HCT116 (cell line): ENCODE measurements at regions not wholly inside any gene's neighbourhood (a gene's known extent, or its start where the extent isn't known, plus 50 kb on each side); places are given as distances from the start of the nearest gene placed in this dataset.

Experiments
- ATAC-seq: fragments of 200-7000 bp; cut with Tn5 transposase; 2 replicates; pipeline ENCODE4 v1.9.1; 2020; ENCODE audit warnings: mild to moderate bottlenecking, moderate library complexity
- BruUV-seq: library from RNA; stranded (reverse); fragments of 400-500 nt; replicated peaks from 2 replicates; lab custom pipeline; 2021; lab: Mats Ljungman, UMichigan
- CTCF ChIA-PET: fragments of 300-600 bp; sonication (Branson Sonifier 250); formaldehyde crosslinking; loops from one replicate; lab custom pipeline; 2021; ENCODE audit warnings: antibody characterized with exemption; lab: Charles Lee
- POLR2A ChIA-PET: fragments of 300-600, 350-600 bp; sonication (Branson Sonifier 250); formaldehyde crosslinking; loops from one replicate; lab custom pipeline; 2021; ENCODE audit warnings: antibody characterized with exemption; lab: Charles Lee
- RAD21 ChIA-PET, 2 experiments: fragments of 300-600 bp; sonication (Branson Sonifier 250); formaldehyde crosslinking; loops; one replicate each; lab custom pipeline; 2023; ENCODE audit warnings: low total read pairs in 2 of 2; ENCODE audit not compliant: uncharacterized antibody in 2 of 2, unreplicated experiment in 2 of 2, low non-redundant PET in 1 of 2; lab: Charles Lee
- DNase-seq: peaks from one replicate; pipeline ENCODE4 v3.0.0-alpha.2; 2010; ENCODE audit warnings: low read depth, low spot score
- H2AFZ ChIP-seq: fragments of 200-600 bp; shearing (Covaris generic), sonication (generic); 2 replicates; pipeline ENCODE4 v1.6.1; 2017; ENCODE audit warnings: low read depth, mixed run types, mixed read lengths, antibody characterized with exemption, low read length; ENCODE audit not compliant: poor library complexity, severe bottlenecking
- H3K27ac ChIP-seq: 2 replicates; pipeline ENCODE4 v1.5.1; 2012; ENCODE audit warnings: low read depth, low read length
- H3K27me3 ChIP-seq: fragments of 200-600 bp; sonication (generic); 2 replicates; pipeline ENCODE4 v1.6.1; 2016; ENCODE audit warnings: mixed run types, low read length, mixed read lengths; ENCODE audit not compliant: insufficient read depth
- H3K36me3 ChIP-seq, 2 experiments: fragments of 200-500 bp in 1 of 2; fragments of 200-600 bp in 1 of 2; sonication (Bioruptor generic) in 1 of 2; sonication (generic) in 1 of 2; 2 replicates each; pipeline versions ENCODE4 v1.5.1 to v1.6.1; 2014 to 2016; ENCODE audit warnings: low read length in 2 of 2, inconsistent platforms in 1 of 2, mixed read lengths in 1 of 2, mixed run types in 1 of 2; ENCODE audit not compliant: insufficient read depth in 2 of 2, control insufficient read depth in 1 of 2
- H3K4me1 ChIP-seq, 2 experiments: fragments of 200-600 bp in 1 of 2; sonication (generic) in 1 of 2; 2 replicates each; pipeline versions ENCODE4 v1.5.1 to v1.6.1; 2012 to 2017; ENCODE audit warnings: low read length in 2 of 2, inconsistent platforms in 1 of 2, mild to moderate bottlenecking in 1 of 2, mixed read lengths in 1 of 2, mixed run types in 1 of 2, moderate library complexity in 1 of 2; ENCODE audit not compliant: insufficient read depth in 2 of 2, control insufficient read depth in 1 of 2
- H3K4me2 ChIP-seq: fragments of 200-600 bp; sonication (generic); 2 replicates; pipeline ENCODE4 v1.6.1; 2017; ENCODE audit warnings: mixed run types, low read length, mixed read lengths
- H3K4me3 ChIP-seq, 2 experiments: fragments of 200-600 bp in 1 of 2; sonication (generic) in 1 of 2; replicated peaks in 1 of 2; 2 replicates each; pipeline ENCODE4 v1.5.1; 2011 to 2016; ENCODE audit warnings: low read length in 2 of 2, control low read depth in 1 of 2, low read depth in 1 of 2, mild to moderate bottlenecking in 1 of 2, mixed read lengths in 1 of 2, mixed run types in 1 of 2
- H3K79me2 ChIP-seq: fragments of 200-600 bp; sonication (generic); 2 replicates; pipeline ENCODE4 v1.6.1; 2017; ENCODE audit warnings: mild to moderate bottlenecking, mixed run types, low read length, moderate library complexity, mixed read lengths; ENCODE audit not compliant: insufficient read depth
- H3K9ac ChIP-seq: fragments of 200-600 bp; sonication (generic); 2 replicates; pipeline ENCODE4 v1.6.1; 2016; ENCODE audit warnings: low read length, mixed read lengths
- H3K9me2 ChIP-seq: fragments of 200-600 bp; sonication (generic), shearing (Covaris generic); 2 replicates; pipeline ENCODE4 v1.6.1; 2017; ENCODE audit warnings: mixed run types, mild to moderate bottlenecking, moderate library complexity; ENCODE audit not compliant: insufficient read depth
- H3K9me3 ChIP-seq, 2 experiments: fragments of 200-500 bp in 1 of 2; fragments of 200-600 bp in 1 of 2; sonication (Bioruptor generic) in 1 of 2; sonication (generic) in 1 of 2; 2 replicates each; pipeline ENCODE4 v1.6.1; 2014 to 2017; ENCODE audit warnings: low read length in 2 of 2, mixed read lengths in 2 of 2, inconsistent platforms in 1 of 2, low read depth in 1 of 2, mild to moderate bottlenecking in 1 of 2, mixed run types in 1 of 2, moderate library complexity in 1 of 2; ENCODE audit not compliant: control insufficient read depth in 1 of 2, insufficient read depth in 1 of 2
- H4K20me1 ChIP-seq: fragments of 200-600 bp; sonication (generic), shearing (Covaris generic); 2 replicates; pipeline ENCODE4 v1.6.1; 2017; ENCODE audit warnings: mixed run types, mild to moderate bottlenecking, moderate library complexity; ENCODE audit not compliant: insufficient read depth
- ATF3 ChIP-seq: IDR thresholded peaks from 2 replicates; pipeline ENCODE4 v1.6.1; 2012
- CBX3 ChIP-seq: IDR thresholded peaks from 2 replicates; pipeline ENCODE4 v1.6.1; 2012; ENCODE audit warnings: low read depth
- CTCF ChIP-seq, 3 experiments: fragments of 200-600 bp in 1 of 3; sonication (generic) in 1 of 3; IDR thresholded peaks in 2 of 3; conservative IDR thresholded peaks in 1 of 3; 2 replicates each; pipeline ENCODE4 v1.5.1; 2012 to 2017; ENCODE audit warnings: low read depth in 2 of 3, low read length in 2 of 3, antibody characterized with exemption in 1 of 3, borderline replicate concordance in 1 of 3, control low read depth in 1 of 3, mild to moderate bottlenecking in 1 of 3, mixed read lengths in 1 of 3, mixed run types in 1 of 3, moderate library complexity in 1 of 3; ENCODE audit not compliant: insufficient read depth in 1 of 3
- EGR1 ChIP-seq: IDR thresholded peaks from 2 replicates; pipeline ENCODE4 v1.6.1; 2012; ENCODE audit warnings: low read depth
- ELF1 ChIP-seq: IDR thresholded peaks from 2 replicates; pipeline ENCODE4 v1.6.1; 2012; ENCODE audit warnings: low read depth, borderline replicate concordance
- EZH2 ChIP-seq: fragments of 200-600 bp; sonication (generic); IDR thresholded peaks from 2 replicates; pipeline ENCODE4 v1.6.1; 2017; ENCODE audit warnings: antibody characterized with exemption, mixed run types
- EZH2phosphoT487 ChIP-seq: fragments of 200-600 bp; IDR thresholded peaks from 2 replicates; pipeline ENCODE4 v1.6.1; 2018; ENCODE audit warnings: antibody characterized with exemption, borderline replicate concordance
- FOSL1 ChIP-seq: IDR thresholded peaks from 2 replicates; pipeline ENCODE4 v1.6.1; 2012; ENCODE audit warnings: low read depth
- JUND ChIP-seq: IDR thresholded peaks from 2 replicates; pipeline ENCODE4 v1.6.1; 2012
- MAX ChIP-seq: IDR thresholded peaks from 2 replicates; pipeline ENCODE4 v1.6.1; 2012
- POLR2A ChIP-seq: IDR thresholded peaks from 2 replicates; pipeline ENCODE4 v1.7.0; 2011; ENCODE audit warnings: borderline replicate concordance; ENCODE audit not compliant: insufficient read depth, insufficient read length; ENCODE audit errors: extremely low read depth
- POLR2AphosphoS5 ChIP-seq: IDR thresholded peaks from 2 replicates; pipeline ENCODE4 v1.6.1; 2011; ENCODE audit warnings: mild to moderate bottlenecking, low read depth, low read length, moderate library complexity
- REST ChIP-seq: IDR thresholded peaks from 2 replicates; pipeline ENCODE4 v1.6.1; 2012; ENCODE audit warnings: low read depth
- SIN3A ChIP-seq: IDR thresholded peaks from 2 replicates; pipeline ENCODE4 v1.6.1; 2012; ENCODE audit warnings: low read depth
- SRF ChIP-seq: IDR thresholded peaks from 2 replicates; pipeline ENCODE4 v1.6.1; 2012; ENCODE audit warnings: low read depth
- TCF7L2 ChIP-seq: IDR thresholded peaks from 2 replicates; pipeline ENCODE4 v1.7.0; 2011; ENCODE audit warnings: borderline replicate concordance, inconsistent platforms; ENCODE audit not compliant: insufficient read depth, insufficient read length; ENCODE audit errors: extremely low read depth
- YY1 ChIP-seq: IDR thresholded peaks from 2 replicates; pipeline ENCODE4 v1.6.1; 2011; ENCODE audit warnings: low read length, low read depth, moderate library complexity, mild to moderate bottlenecking; ENCODE audit not compliant: insufficient replicate concordance; ENCODE audit errors: extremely low read depth
- ZFX ChIP-seq: fragments of 450-650 bp; IDR thresholded peaks from 2 replicates; pipeline ENCODE4 v1.6.1; 2017
- intact Hi-C: fragments of 100-400 bp; cut with micrococcal nuclease; formaldehyde crosslinking; loops from 2 replicates; pipeline ENCODE4 v1.10.0; 2022
- TF ChIP-seq, protein P1 (sequence below): IDR thresholded peaks from 2 replicates; pipeline ENCODE4 v1.6.1; 2011; ENCODE audit warnings: mild to moderate bottlenecking, low read length, moderate library complexity; ENCODE audit not compliant: insufficient replicate concordance; ENCODE audit errors: extremely low read depth

DNA sequence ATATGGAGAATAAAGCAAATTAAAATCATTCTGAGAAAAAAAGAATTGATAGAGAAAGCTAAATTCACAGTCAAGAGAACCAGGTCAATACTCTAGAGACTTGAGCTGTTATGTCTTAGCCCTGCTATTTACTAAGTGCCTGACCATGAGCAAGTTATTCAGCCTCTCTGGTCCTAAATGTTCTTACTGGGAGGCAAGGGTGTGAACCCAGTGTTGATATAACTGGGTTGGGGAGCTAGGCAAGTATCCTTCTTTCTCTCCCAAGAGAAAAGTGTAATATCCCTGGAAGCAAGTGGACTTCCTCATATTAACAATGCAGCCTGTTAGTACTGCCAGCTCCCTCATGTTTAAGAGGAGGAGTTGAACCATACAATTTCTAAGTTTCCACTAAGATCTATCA lies 488.9 kb upstream of the RASGRP1 start:
- no peaks in the 10 kb centered on the region; the same call in 1 of the 2 replicates for H4K20me1 ChIP-seq
- CTCF ChIA-PET: no interaction called here
- no peak overlapping the region for H2AFZ ChIP-seq
- H3K9ac ChIP-seq: no peak overlapping the region
- DNase-seq (no peak), ATAC-seq (no peak)
- H3K79me2 ChIP-seq: no peaks in the 10 kb centered on the region
- H3K27me3 ChIP-seq: no peaks in the 10 kb centered on the region
- no peaks in the 10 kb centered on the region for H3K9me2 ChIP-seq
- intact Hi-C loops: no loop called here
- H3K4me2 ChIP-seq: no peak overlapping the region
- H3K27ac ChIP-seq: no peak overlapping the region
- TF ChIP-seq REST (no peak), POLR2AphosphoS5 (no peak), EZH2phosphoT487 (no peak), ZFX (no peak), TCF7L2 (no peak), CBX3 (no peak), POLR2A (no peak), ELF1 (no peak), JUND (no peak), FOSL1 (no peak), SIN3A (no peak), MAX (no peak), ATF3 (no peak), YY1 (no peak), EZH2 (no peak), EGR1 (no peak), SRF (no peak), CTCF (IDR thresholded peaks at IDR 0.05 in 2 of 3, conservative IDR thresholded peaks at IDR 0.05 in 1 of 3; ENCODE audit: borderline replicate concordance in 1 of 3, insufficient read depth in 1 of 3, low read depth in 2 of 3, low read length in 2 of 3) (no peak)
- TF ChIP-seq, protein P1, sequence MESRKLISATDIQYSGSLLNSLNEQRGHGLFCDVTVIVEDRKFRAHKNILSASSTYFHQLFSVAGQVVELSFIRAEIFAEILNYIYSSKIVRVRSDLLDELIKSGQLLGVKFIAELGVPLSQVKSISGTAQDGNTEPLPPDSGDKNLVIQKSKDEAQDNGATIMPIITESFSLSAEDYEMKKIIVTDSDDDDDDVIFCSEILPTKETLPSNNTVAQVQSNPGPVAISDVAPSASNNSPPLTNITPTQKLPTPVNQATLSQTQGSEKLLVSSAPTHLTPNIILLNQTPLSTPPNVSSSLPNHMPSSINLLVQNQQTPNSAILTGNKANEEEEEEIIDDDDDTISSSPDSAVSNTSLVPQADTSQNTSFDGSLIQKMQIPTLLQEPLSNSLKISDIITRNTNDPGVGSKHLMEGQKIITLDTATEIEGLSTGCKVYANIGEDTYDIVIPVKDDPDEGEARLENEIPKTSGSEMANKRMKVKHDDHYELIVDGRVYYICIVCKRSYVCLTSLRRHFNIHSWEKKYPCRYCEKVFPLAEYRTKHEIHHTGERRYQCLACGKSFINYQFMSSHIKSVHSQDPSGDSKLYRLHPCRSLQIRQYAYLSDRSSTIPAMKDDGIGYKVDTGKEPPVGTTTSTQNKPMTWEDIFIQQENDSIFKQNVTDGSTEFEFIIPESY: no peak
- TF ChIP-seq, all 23 proteins: peak for 0
- POLR2A ChIA-PET: no interaction called here
- Histone ChIP-seq H3K4me1 (no peaks in the 10 kb centered on the region), H3K4me3 (no peak overlapping the region), H3K9me3 (peaks cover 0 to 8% of the 10 kb centered on the region in 2 experiments; a peak in 1 of 4 replicates), H3K36me3 (no peaks in the 10 kb centered on the region)
- BruUV-seq: no TSS peak
- RAD21 ChIA-PET: no interaction called here
